Gastrocnemius medialis (tissue), 4 donors: ENCODE measurements at regions not wholly inside any gene's neighbourhood (a gene's known extent, or its start where the extent isn't known, plus 50 kb on each side); places are given as distances from the start of the nearest gene placed in this dataset.

ENCODE experiments used
- POLR2A ChIP-seq, 2 donors: fragments of 450-650 bp; IDR thresholded peaks; one replicate each; pipeline ENCODE4 v1.6.1; 2017; ENCODE audit warnings: antibody characterized with exemption in 2 of 2, mild to moderate bottlenecking in 2 of 2, moderate library complexity in 2 of 2
- TF ChIP-seq, protein P1 (sequence below), 5 experiments: fragments of 450-650 bp in 3 of 5; fragments of 200-600 bp in 2 of 5; sonication (generic) in 2 of 5; IDR thresholded peaks in 4 of 5; conservative IDR thresholded peaks in 1 of 5; 1 replicate in 4 of 5; 2 replicates in 1 of 5; pipeline ENCODE4 v1.5.1; 2016 to 2019; ENCODE audit warnings: antibody characterized with exemption in 5 of 5, mild to moderate bottlenecking in 3 of 5, moderate library complexity in 3 of 5

DNA sequence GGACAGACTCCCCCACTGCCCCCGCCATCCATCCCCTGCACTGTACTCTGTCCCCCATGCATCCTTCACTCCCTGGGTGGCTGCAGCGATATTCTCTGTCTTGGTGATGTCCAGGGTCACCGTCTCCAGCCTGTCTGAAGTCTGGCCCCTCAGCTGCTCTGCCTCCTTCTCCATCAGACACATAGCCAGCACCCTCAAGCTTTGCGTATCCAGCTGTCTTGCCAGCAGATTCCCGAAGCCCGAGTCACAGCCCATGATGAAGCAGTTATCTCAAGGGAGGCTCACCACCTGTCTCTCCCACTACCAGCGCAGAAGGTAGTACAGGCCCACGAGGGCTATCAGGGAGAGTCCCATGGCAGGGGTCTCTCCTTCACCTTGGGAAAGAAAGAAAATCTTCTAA is 77.8 kb downstream of the HSD17B6 start:
- TF ChIP-seq, protein P1, sequence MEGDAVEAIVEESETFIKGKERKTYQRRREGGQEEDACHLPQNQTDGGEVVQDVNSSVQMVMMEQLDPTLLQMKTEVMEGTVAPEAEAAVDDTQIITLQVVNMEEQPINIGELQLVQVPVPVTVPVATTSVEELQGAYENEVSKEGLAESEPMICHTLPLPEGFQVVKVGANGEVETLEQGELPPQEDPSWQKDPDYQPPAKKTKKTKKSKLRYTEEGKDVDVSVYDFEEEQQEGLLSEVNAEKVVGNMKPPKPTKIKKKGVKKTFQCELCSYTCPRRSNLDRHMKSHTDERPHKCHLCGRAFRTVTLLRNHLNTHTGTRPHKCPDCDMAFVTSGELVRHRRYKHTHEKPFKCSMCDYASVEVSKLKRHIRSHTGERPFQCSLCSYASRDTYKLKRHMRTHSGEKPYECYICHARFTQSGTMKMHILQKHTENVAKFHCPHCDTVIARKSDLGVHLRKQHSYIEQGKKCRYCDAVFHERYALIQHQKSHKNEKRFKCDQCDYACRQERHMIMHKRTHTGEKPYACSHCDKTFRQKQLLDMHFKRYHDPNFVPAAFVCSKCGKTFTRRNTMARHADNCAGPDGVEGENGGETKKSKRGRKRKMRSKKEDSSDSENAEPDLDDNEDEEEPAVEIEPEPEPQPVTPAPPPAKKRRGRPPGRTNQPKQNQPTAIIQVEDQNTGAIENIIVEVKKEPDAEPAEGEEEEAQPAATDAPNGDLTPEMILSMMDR (IDR thresholded peaks at IDR 0.05 in 4 of 5, conservative IDR thresholded peaks at IDR 0.05 in 1 of 5), result no peak
- TF ChIP-seq POLR2A (IDR thresholded peaks at IDR 0.05), result no peak
